ENCODE measurements at regions not wholly inside any gene's neighbourhood (a gene's known extent, or its start where the extent isn't known, plus 50 kb on each side); places are given as distances from the start of the nearest gene placed in this dataset.

GRCh38 chr2:203649176-203649814 lies 57.1 kb upstream of the CD28 start:
- Histone ChIP-seq H3K4me3 (no peak overlapping the region), H3K9me3 (no peaks in the 10 kb centered on the region), H3K27me3 (no peaks in the 10 kb centered on the region), H3K27ac (peak overlapping the region in 3 of 4 donors; percentile 77 to 90 (median 88)), H3K36me3 (no peaks in the 10 kb centered on the region), H3K4me1 (peaks cover 0 to 35% (median 6%) of the 10 kb centered on the region in 4 donors)
- DNase-seq = no peak
- TF ChIP-seq POLR2A (IDR thresholded peaks at IDR 0.05) (no peak), CTCF (IDR thresholded peaks at IDR 0.05) (no peak)

GRCh38 chr2:203650860-203651613 lies 55.4 kb upstream of the CD28 start:
- peak in 1 of 3 donors; percentile 74 for DNase-seq

GRCh38 chr2:203651621-203652020 lies 54.8 kb upstream of the CD28 start:
- H3K4me1 ChIP-seq = peaks cover 0 to 41% (median 6%) of the 10 kb centered on the region in 4 donors
- TF ChIP-seq POLR2A (IDR thresholded peaks at IDR 0.05) = no peak
- TF ChIP-seq CTCF (IDR thresholded peaks at IDR 0.05) = no peak
- no peak overlapping the region for H3K27ac ChIP-seq

More at GRCh38 chr2:203650860-203651613, 55.4 kb upstream of the CD28 start:
- peak in 1 of 2 donors; percentile 45 for TF ChIP-seq POLR2A (IDR thresholded peaks at IDR 0.05)
- TF ChIP-seq CTCF (IDR thresholded peaks at IDR 0.05) = peak in 4 of 6 experiments; percentile 22 to 89 (median 80)
- Histone ChIP-seq H3K9me3 (no peaks in the 10 kb centered on the region), H3K27me3 (no peaks in the 10 kb centered on the region), H3K4me3 (no peak overlapping the region), H3K36me3 (no peaks in the 10 kb centered on the region), H3K4me1 (peaks cover 0 to 38% (median 6%) of the 10 kb centered on the region in 4 donors), H3K27ac (peak overlapping the region in 3 of 4 donors; percentile 77 to 90 (median 88))

GRCh38 chr2:203654826-203655225 lies 51.6 kb upstream of the CD28 start:
- Histone ChIP-seq H3K4me1 (peaks cover 0 to 27% (median 4%) of the 10 kb centered on the region in 4 donors), H3K4me3 (no peak overlapping the region), H3K9me3 (no peaks in the 10 kb centered on the region), H3K27ac (no peak overlapping the region), H3K27me3 (no peaks in the 10 kb centered on the region), H3K36me3 (no peaks in the 10 kb centered on the region)
- no peak for DNase-seq
- TF ChIP-seq CTCF (IDR thresholded peaks at IDR 0.05) = no peak
- no peak for TF ChIP-seq POLR2A (IDR thresholded peaks at IDR 0.05)

More at GRCh38 chr2:203651621-203652020, 54.8 kb upstream of the CD28 start:
- H3K27me3 ChIP-seq = no peaks in the 10 kb centered on the region
- no peak overlapping the region for H3K4me3 ChIP-seq
- H3K9me3 ChIP-seq = no peaks in the 10 kb centered on the region
- H3K36me3 ChIP-seq = no peaks in the 10 kb centered on the region
- DNase-seq = no peak

- Histone ChIP-seq H3K27ac (peak overlapping the region in 3 of 4 donors; percentile 58 to 91 (median 77)), H3K4me1 (peaks cover 0 to 12% (median 0%) of the 10 kb centered on the region in 4 donors)
- TF ChIP-seq POLR2A (IDR thresholded peaks at IDR 0.05) (no peak), CTCF (IDR thresholded peaks at IDR 0.05) (no peak)
These were observed 49.7 kb upstream of the CD28 start for GRCh38 chr2:203656522-203657287.

More at GRCh38 chr2:203656522-203657287, 49.7 kb upstream of the CD28 start:
- no peak overlapping the region for H3K4me3 ChIP-seq
- no peaks in the 10 kb centered on the region for H3K36me3 ChIP-seq
- no peaks in the 10 kb centered on the region for H3K9me3 ChIP-seq
- DNase-seq = peak in 2 of 3 donors; percentile 70 to 91
- no peaks in the 10 kb centered on the region for H3K27me3 ChIP-seq
